HL-60 (cell line): ENCODE measurements at regions not wholly inside any gene's neighbourhood (a gene's known extent, or its start where the extent isn't known, plus 50 kb on each side); places are given as distances from the start of the nearest gene placed in this dataset.

Experiments
- DNase-seq, 2 experiments: peaks; one replicate each; pipeline ENCODE4 v3.0.0-alpha.2; 2010 to 2020; ENCODE audit warnings: low read depth in 1 of 2, low spot score in 1 of 2
- H3K27ac ChIP-seq: fragments of 250-450 bp; sonication (Bioruptor Pico); replicated peaks from 2 replicates; pipeline ENCODE4 v1.5.1; 2020; ENCODE audit warnings: mild to moderate bottlenecking, moderate library complexity
- H3K27me3 ChIP-seq: fragments of 250-450 bp; sonication (Bioruptor Pico); 2 replicates; pipeline ENCODE4 v1.5.1; 2021; ENCODE audit warnings: mild to moderate bottlenecking, moderate library complexity; ENCODE audit not compliant: insufficient read depth, poor library complexity, severe bottlenecking
- H3K4me3 ChIP-seq: replicated peaks from 2 replicates; pipeline ENCODE4 v1.5.1; 2011; ENCODE audit warnings: mild to moderate bottlenecking, control low read depth, low read length; ENCODE audit not compliant: insufficient read depth
- GABPA ChIP-seq: IDR thresholded peaks from 2 replicates; pipeline ENCODE4 v1.6.1; 2012; ENCODE audit warnings: low read depth
- POLR2AphosphoS5 ChIP-seq: IDR thresholded peaks from 2 replicates; pipeline ENCODE4 v1.6.1; 2012; ENCODE audit warnings: low read depth
- SPI1 ChIP-seq: IDR thresholded peaks from 2 replicates; pipeline ENCODE4 v1.6.1; 2012; ENCODE audit warnings: low read depth, mild to moderate bottlenecking, borderline replicate concordance
- TF ChIP-seq, protein P1 (sequence below): IDR thresholded peaks from 2 replicates; pipeline ENCODE4 v1.6.1; 2012; ENCODE audit warnings: low read depth; ENCODE audit not compliant: insufficient replicate concordance
- TF ChIP-seq, protein P2 (sequence below): IDR thresholded peaks from one replicate; pipeline ENCODE4 v1.5.1; 2011; ENCODE audit warnings: low read length, control low read depth, inconsistent platforms; ENCODE audit not compliant: insufficient read depth

GRCh38 chr7:15086862-15087261 is 184.3 kb upstream of the DGKB start:
- no peak overlapping the region for H3K4me3 ChIP-seq
- no peak overlapping the region for H3K27ac ChIP-seq
- no peak for TF ChIP-seq SPI1
- no peak for TF ChIP-seq GABPA
- TF ChIP-seq POLR2AphosphoS5: no peak
- TF ChIP-seq, protein P1, sequence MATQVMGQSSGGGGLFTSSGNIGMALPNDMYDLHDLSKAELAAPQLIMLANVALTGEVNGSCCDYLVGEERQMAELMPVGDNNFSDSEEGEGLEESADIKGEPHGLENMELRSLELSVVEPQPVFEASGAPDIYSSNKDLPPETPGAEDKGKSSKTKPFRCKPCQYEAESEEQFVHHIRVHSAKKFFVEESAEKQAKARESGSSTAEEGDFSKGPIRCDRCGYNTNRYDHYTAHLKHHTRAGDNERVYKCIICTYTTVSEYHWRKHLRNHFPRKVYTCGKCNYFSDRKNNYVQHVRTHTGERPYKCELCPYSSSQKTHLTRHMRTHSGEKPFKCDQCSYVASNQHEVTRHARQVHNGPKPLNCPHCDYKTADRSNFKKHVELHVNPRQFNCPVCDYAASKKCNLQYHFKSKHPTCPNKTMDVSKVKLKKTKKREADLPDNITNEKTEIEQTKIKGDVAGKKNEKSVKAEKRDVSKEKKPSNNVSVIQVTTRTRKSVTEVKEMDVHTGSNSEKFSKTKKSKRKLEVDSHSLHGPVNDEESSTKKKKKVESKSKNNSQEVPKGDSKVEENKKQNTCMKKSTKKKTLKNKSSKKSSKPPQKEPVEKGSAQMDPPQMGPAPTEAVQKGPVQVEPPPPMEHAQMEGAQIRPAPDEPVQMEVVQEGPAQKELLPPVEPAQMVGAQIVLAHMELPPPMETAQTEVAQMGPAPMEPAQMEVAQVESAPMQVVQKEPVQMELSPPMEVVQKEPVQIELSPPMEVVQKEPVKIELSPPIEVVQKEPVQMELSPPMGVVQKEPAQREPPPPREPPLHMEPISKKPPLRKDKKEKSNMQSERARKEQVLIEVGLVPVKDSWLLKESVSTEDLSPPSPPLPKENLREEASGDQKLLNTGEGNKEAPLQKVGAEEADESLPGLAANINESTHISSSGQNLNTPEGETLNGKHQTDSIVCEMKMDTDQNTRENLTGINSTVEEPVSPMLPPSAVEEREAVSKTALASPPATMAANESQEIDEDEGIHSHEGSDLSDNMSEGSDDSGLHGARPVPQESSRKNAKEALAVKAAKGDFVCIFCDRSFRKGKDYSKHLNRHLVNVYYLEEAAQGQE: no peak
- TF ChIP-seq, protein P2, sequence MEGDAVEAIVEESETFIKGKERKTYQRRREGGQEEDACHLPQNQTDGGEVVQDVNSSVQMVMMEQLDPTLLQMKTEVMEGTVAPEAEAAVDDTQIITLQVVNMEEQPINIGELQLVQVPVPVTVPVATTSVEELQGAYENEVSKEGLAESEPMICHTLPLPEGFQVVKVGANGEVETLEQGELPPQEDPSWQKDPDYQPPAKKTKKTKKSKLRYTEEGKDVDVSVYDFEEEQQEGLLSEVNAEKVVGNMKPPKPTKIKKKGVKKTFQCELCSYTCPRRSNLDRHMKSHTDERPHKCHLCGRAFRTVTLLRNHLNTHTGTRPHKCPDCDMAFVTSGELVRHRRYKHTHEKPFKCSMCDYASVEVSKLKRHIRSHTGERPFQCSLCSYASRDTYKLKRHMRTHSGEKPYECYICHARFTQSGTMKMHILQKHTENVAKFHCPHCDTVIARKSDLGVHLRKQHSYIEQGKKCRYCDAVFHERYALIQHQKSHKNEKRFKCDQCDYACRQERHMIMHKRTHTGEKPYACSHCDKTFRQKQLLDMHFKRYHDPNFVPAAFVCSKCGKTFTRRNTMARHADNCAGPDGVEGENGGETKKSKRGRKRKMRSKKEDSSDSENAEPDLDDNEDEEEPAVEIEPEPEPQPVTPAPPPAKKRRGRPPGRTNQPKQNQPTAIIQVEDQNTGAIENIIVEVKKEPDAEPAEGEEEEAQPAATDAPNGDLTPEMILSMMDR: no peak
- no peaks in the 10 kb centered on the region for H3K27me3 ChIP-seq
- DNase-seq: no peak

DNA sequence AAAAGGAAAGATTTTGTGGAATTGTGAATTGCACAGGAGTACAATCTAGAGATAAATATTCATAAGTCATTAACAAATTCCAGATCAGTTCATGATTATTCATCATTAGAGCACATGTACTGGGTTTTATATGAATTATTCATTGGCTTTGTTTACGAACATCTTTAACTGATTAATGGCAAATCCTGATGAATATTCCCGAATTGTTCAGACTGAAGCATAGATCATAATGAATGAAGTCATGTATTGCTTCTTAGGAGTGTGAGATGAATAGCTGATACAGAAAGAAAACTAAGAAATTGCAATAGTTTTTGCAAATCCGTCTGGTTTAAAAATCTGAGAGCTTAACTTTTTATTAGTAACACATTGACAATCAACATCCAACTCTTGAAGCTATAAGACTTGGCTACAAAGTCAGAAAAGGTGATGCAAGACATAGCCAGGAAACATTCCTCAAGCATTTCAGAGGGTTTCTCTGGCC is 183.6 kb upstream of the DGKB start:
- TF ChIP-seq POLR2AphosphoS5: no peak
- no peak for TF ChIP-seq SPI1
- TF ChIP-seq, protein P2: no peak
- no peak for TF ChIP-seq GABPA
- TF ChIP-seq, protein P1: no peak
- no peak for DNase-seq
- H3K4me3 ChIP-seq: no peak overlapping the region
- H3K27me3 ChIP-seq: no peaks in the 10 kb centered on the region
- H3K27ac ChIP-seq: no peak overlapping the region

GRCh38 chr7:15085366-15085765 is 182.8 kb upstream of the DGKB start:
- H3K4me3 ChIP-seq: no peak overlapping the region
- H3K27ac ChIP-seq: no peak overlapping the region
- DNase-seq: no peak
- TF ChIP-seq, protein P1: no peak
- TF ChIP-seq SPI1 (no peak), POLR2AphosphoS5 (no peak), GABPA (no peak)
- TF ChIP-seq, protein P2: no peak
- H3K27me3 ChIP-seq: no peaks in the 10 kb centered on the region
